T-helper 9 cell (primary cell): ENCODE measurements at regions not wholly inside any gene's neighbourhood (a gene's known extent, or its start where the extent isn't known, plus 50 kb on each side); places are given as distances from the start of the nearest gene placed in this dataset.
"Not testable (repeated sequence)": the region's sequence is repeated elsewhere in the genome, so short reads cannot be mapped to it uniquely, and the experiment has no call there.

Experiments
- DNase-seq: peaks from one replicate; pipeline ENCODE4 v3.0.0-alpha.2; 2020

GRCh38 chr15:60272623-60273022, 125.2 kb downstream of the ANXA2 start:
- no peak for DNase-seq

GRCh38 chr15:60275624-60276023, 122.2 kb downstream of the ANXA2 start:
- DNase-seq = no peak

- no peak for DNase-seq
These were observed 118.9 kb downstream of the ANXA2 start for GRCh38 chr15:60278879-60279278.

- DNase-seq = no peak
These were observed 117.5 kb downstream of the ANXA2 start for GRCh38 chr15:60280259-60280658.

GRCh38 chr15:60283936-60284335, 113.8 kb downstream of the ANXA2 start:
- DNase-seq = no peak

GRCh38 chr15:60295901-60296300, 101.9 kb downstream of the ANXA2 start:
- not testable (repeated sequence) for DNase-seq

GRCh38 chr15:60297047-60297446, 100.7 kb downstream of the ANXA2 start:
- DNase-seq = no peak
